Esophagus muscularis mucosa (tissue), 4 donors: ENCODE measurements at regions not wholly inside any gene's neighbourhood (a gene's known extent, or its start where the extent isn't known, plus 50 kb on each side); places are given as distances from the start of the nearest gene placed in this dataset.

Source experiments
- EP300 ChIP-seq: sonication (generic); formaldehyde crosslinking; IDR thresholded peaks from one replicate; pipeline ENCODE4 v1.6.1; 2017; ENCODE audit warnings: antibody characterized with exemption
- POLR2A ChIP-seq: fragments of 450-650 bp; IDR thresholded peaks from one replicate; pipeline ENCODE4 v1.6.1; 2017; ENCODE audit warnings: antibody characterized with exemption, moderate library complexity, mild to moderate bottlenecking, low read depth
- POLR2AphosphoS5 ChIP-seq, 2 donors: sonication (generic); formaldehyde crosslinking; IDR thresholded peaks; one replicate each; pipeline ENCODE4 v1.6.1; 2017; ENCODE audit warnings: antibody characterized with exemption in 2 of 2
- TF ChIP-seq, protein P1 (sequence below), 3 experiments: fragments of 200-600 bp in 2 of 3; fragments of 450-650 bp in 1 of 3; sonication (generic) in 2 of 3; IDR thresholded peaks; one replicate each; pipeline ENCODE4 v1.5.1; 2017 to 2019; ENCODE audit warnings: antibody characterized with exemption in 3 of 3, mild to moderate bottlenecking in 2 of 3, moderate library complexity in 1 of 3

GRCh38 chr18:10100941-10101701 lies 187.3 kb downstream of the VAPA start:
- no peak for TF ChIP-seq EP300
- TF ChIP-seq POLR2A: no peak
- TF ChIP-seq, protein P1, sequence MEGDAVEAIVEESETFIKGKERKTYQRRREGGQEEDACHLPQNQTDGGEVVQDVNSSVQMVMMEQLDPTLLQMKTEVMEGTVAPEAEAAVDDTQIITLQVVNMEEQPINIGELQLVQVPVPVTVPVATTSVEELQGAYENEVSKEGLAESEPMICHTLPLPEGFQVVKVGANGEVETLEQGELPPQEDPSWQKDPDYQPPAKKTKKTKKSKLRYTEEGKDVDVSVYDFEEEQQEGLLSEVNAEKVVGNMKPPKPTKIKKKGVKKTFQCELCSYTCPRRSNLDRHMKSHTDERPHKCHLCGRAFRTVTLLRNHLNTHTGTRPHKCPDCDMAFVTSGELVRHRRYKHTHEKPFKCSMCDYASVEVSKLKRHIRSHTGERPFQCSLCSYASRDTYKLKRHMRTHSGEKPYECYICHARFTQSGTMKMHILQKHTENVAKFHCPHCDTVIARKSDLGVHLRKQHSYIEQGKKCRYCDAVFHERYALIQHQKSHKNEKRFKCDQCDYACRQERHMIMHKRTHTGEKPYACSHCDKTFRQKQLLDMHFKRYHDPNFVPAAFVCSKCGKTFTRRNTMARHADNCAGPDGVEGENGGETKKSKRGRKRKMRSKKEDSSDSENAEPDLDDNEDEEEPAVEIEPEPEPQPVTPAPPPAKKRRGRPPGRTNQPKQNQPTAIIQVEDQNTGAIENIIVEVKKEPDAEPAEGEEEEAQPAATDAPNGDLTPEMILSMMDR (IDR thresholded peaks at IDR 0.05): no peak
- TF ChIP-seq POLR2AphosphoS5 (IDR thresholded peaks at IDR 0.05): no peak
